ENCODE measurements at regions not wholly inside any gene's neighbourhood (a gene's known extent, or its start where the extent isn't known, plus 50 kb on each side); places are given as distances from the start of the nearest gene placed in this dataset.

DNA sequence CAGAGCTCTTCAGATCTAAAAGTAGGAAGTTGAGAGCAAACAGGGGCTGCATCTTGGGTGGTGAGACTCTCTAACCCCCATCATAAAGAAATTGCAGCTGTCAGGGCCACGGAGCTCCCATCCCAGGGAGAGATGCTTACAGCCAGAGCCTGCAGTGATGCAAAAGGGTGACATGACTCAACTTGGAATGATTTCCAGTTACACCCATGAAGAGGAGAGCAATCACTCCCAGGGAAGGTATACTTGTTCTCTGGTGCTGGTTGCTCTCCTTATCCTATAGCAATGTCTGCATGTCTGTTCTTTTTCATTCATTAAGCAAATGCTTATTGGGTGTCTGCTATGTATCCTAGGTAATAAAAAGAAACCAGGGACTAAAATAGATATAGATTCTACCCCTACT is 228.0 kb downstream of the RAB11FIP2 start (continued):
- no peak for TF ChIP-seq EZH2phosphoT487 (IDR thresholded peaks at IDR 0.05; ENCODE audit: unreplicated experiment)
- TF ChIP-seq CREB1 (CRISPR knock-in tag; IDR thresholded peaks at IDR 0.05; ENCODE audit: low read depth) = no peak
- TF ChIP-seq, protein P1, sequence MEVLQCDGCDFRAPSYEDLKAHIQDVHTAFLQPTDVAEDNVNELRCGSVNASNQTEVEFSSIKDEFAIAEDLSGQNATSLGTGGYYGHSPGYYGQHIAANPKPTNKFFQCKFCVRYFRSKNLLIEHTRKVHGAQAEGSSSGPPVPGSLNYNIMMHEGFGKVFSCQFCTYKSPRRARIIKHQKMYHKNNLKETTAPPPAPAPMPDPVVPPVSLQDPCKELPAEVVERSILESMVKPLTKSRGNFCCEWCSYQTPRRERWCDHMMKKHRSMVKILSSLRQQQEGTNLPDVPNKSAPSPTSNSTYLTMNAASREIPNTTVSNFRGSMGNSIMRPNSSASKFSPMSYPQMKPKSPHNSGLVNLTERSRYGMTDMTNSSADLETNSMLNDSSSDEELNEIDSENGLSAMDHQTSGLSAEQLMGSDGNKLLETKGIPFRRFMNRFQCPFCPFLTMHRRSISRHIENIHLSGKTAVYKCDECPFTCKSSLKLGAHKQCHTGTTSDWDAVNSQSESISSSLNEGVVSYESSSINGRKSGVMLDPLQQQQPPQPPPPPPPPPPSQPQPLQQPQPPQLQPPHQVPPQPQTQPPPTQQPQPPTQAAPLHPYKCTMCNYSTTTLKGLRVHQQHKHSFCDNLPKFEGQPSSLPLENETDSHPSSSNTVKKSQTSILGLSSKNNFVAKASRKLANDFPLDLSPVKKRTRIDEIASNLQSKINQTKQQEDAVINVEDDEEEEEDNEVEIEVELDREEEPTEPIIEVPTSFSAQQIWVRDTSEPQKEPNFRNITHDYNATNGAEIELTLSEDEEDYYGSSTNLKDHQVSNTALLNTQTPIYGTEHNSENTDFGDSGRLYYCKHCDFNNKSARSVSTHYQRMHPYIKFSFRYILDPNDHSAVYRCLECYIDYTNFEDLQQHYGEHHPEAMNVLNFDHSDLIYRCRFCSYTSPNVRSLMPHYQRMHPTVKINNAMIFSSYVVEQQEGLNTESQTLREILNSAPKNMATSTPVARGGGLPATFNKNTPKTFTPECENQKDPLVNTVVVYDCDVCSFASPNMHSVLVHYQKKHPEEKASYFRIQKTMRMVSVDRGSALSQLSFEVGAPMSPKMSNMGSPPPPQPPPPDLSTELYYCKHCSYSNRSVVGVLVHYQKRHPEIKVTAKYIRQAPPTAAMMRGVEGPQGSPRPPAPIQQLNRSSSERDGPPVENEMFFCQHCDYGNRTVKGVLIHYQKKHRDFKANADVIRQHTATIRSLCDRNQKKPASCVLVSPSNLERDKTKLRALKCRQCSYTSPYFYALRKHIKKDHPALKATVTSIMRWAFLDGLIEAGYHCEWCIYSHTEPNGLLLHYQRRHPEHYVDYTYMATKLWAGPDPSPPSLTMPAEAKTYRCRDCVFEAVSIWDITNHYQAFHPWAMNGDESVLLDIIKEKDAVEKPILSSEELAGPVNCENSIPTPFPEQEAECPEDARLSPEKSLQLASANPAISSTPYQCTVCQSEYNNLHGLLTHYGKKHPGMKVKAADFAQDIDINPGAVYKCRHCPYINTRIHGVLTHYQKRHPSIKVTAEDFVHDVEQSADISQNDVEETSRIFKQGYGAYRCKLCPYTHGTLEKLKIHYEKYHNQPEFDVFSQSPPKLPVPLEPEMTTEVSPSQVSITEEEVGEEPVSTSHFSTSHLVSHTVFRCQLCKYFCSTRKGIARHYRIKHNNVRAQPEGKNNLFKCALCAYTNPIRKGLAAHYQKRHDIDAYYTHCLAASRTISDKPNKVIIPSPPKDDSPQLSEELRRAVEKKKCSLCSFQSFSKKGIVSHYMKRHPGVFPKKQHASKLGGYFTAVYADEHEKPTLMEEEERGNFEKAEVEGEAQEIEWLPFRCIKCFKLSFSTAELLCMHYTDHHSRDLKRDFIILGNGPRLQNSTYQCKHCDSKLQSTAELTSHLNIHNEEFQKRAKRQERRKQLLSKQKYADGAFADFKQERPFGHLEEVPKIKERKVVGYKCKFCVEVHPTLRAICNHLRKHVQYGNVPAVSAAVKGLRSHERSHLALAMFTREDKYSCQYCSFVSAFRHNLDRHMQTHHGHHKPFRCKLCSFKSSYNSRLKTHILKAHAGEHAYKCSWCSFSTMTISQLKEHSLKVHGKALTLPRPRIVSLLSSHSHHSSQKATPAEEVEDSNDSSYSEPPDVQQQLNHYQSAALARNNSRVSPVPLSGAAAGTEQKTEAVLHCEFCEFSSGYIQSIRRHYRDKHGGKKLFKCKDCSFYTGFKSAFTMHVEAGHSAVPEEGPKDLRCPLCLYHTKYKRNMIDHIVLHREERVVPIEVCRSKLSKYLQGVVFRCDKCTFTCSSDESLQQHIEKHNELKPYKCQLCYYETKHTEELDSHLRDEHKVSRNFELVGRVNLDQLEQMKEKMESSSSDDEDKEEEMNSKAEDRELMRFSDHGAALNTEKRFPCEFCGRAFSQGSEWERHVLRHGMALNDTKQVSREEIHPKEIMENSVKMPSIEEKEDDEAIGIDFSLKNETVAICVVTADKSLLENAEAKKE (CRISPR knock-in tag; IDR thresholded peaks at IDR 0.05) = no peak
- TF ChIP-seq EZH2 (IDR thresholded peaks at IDR 0.05; ENCODE audit: low read depth, unreplicated experiment) = no peak
- no peak for TF ChIP-seq STAT1 (IDR thresholded peaks at IDR 0.05; ENCODE audit: unreplicated experiment)
- no peak for TF ChIP-seq POLR2AphosphoS5 (IDR thresholded peaks at IDR 0.05; ENCODE audit: low read depth)

DNA sequence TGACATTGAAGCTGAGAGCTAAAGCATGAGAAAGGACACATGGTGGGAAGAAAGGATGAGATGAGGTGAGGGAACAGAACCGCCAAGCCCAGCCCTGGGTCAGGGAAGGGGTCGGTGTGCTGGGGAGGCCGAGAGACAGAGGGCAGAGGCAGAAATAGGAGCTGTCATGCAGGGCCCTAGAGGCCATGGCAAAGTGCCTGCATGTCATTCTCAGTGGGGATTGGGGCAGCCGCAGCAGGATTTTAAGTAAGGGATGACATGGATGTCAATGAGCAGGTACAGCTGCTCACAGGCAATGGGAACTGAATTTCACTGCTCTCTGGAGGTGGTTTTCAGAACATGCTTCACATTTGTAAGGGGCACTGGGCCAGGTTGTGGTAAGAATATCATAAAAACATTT is 227.4 kb downstream of the RAB11FIP2 start:
- Histone ChIP-seq H3K27ac (ENCODE audit: low read depth) (no peak overlapping the region), H3K36me3 (ENCODE audit: insufficient read depth) (no peaks in the 10 kb centered on the region), H2AFZ (no peak overlapping the region), H3F3A (replicated peaks; ENCODE audit: low read depth) (no peaks in the 10 kb centered on the region), H3K79me2 (replicated peaks; ENCODE audit: insufficient read depth) (no peaks in the 10 kb centered on the region), H3K9me2 (ENCODE audit: insufficient read depth) (no peaks in the 10 kb centered on the region), H3K4me1 (ENCODE audit: insufficient read depth) (no peaks in the 10 kb centered on the region), H4K20me1 (replicated peaks; ENCODE audit: insufficient read depth) (no peaks in the 10 kb centered on the region), H3K27me3 (ENCODE audit: insufficient read depth) (no peaks in the 10 kb centered on the region), H3K4me3 (no peak overlapping the region), H3K4me2 (no peak overlapping the region)
- no peaks in the 10 kb centered on the region for H3K9me3 Mint-ChIP-seq
- no peak overlapping the region for H3K4me3 Mint-ChIP-seq
- DNase-seq (ENCODE audit: low spot score) (no peak), ATAC-seq (no peak; the same call in 1 of the 3 replicates)
- H3K27me3 Mint-ChIP-seq (ENCODE audit: insufficient read depth, low read depth, poor library complexity) = no peaks in the 10 kb centered on the region
- no peaks in the 10 kb centered on the region for H3K36me3 Mint-ChIP-seq (ENCODE audit: low read depth)
- no peak overlapping the region for H3K27ac Mint-ChIP-seq
- no peaks in the 10 kb centered on the region; the same call in 2 of the 3 replicates for H3K4me1 Mint-ChIP-seq
- TF ChIP-seq ZNF331 (CRISPR knock-in tag; IDR thresholded peaks at IDR 0.05; ENCODE audit: low read depth) (no peak), EZH2 (IDR thresholded peaks at IDR 0.05; ENCODE audit: low read depth, unreplicated experiment) (no peak)
- TF ChIP-seq, protein P2, sequence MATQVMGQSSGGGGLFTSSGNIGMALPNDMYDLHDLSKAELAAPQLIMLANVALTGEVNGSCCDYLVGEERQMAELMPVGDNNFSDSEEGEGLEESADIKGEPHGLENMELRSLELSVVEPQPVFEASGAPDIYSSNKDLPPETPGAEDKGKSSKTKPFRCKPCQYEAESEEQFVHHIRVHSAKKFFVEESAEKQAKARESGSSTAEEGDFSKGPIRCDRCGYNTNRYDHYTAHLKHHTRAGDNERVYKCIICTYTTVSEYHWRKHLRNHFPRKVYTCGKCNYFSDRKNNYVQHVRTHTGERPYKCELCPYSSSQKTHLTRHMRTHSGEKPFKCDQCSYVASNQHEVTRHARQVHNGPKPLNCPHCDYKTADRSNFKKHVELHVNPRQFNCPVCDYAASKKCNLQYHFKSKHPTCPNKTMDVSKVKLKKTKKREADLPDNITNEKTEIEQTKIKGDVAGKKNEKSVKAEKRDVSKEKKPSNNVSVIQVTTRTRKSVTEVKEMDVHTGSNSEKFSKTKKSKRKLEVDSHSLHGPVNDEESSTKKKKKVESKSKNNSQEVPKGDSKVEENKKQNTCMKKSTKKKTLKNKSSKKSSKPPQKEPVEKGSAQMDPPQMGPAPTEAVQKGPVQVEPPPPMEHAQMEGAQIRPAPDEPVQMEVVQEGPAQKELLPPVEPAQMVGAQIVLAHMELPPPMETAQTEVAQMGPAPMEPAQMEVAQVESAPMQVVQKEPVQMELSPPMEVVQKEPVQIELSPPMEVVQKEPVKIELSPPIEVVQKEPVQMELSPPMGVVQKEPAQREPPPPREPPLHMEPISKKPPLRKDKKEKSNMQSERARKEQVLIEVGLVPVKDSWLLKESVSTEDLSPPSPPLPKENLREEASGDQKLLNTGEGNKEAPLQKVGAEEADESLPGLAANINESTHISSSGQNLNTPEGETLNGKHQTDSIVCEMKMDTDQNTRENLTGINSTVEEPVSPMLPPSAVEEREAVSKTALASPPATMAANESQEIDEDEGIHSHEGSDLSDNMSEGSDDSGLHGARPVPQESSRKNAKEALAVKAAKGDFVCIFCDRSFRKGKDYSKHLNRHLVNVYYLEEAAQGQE (IDR thresholded peaks at IDR 0.05; ENCODE audit: unreplicated experiment) = no peak

All from GM23338 (cell line).